NCI-H1092 treated with DMSO at 0.1 percent for 48 hours (cell line): ENCODE measurements at regions not wholly inside any gene's neighbourhood (a gene's known extent, or its start where the extent isn't known, plus 50 kb on each side); places are given as distances from the start of the nearest gene placed in this dataset.

Experiments
- DNase-seq: peaks from one replicate; lab custom pipeline; 2025; lab: John Stamatoyannopoulos, UW

DNA sequence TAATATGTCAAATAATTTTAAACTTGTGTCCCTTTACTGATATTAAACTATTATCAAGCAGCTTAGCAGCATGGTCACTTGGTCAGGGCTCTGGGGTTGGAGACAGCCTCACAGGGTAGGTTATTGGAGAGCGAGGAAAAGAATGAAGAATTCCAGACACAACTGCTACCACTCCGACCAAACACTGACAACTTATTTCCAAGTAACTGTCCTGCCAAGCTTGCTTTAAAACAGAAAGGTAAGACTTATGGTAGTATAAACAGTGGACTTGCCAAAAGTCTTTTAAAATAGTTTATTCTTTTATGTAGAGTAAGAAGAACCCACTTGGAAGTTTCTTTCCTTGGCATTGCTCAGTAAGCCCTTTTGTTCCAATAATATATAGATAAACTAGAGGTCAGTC lies 364.1 kb downstream of the DEPDC1B start:
- no peak for DNase-seq

DNA sequence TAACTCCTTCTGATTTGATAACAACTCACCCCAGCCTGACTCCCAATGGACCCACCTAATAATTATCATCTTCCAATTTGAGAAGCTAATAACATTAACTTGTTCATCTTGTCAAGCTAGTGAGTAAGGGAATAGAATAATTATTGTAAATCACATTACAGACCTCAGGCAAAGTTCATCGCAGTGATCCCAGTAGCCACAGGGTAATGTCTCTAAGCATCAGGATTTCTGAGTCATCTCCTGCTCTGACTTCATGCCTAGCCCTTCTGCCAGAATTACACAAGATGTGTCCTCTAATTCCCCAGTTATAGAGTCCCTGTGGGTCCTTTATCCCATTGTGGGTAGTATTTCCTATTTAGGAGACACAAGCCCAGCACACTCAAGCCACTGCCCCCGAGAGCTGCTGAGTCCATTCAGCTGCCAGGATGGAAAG lies 365.7 kb downstream of the DEPDC1B start:
- no peak for DNase-seq

DNA sequence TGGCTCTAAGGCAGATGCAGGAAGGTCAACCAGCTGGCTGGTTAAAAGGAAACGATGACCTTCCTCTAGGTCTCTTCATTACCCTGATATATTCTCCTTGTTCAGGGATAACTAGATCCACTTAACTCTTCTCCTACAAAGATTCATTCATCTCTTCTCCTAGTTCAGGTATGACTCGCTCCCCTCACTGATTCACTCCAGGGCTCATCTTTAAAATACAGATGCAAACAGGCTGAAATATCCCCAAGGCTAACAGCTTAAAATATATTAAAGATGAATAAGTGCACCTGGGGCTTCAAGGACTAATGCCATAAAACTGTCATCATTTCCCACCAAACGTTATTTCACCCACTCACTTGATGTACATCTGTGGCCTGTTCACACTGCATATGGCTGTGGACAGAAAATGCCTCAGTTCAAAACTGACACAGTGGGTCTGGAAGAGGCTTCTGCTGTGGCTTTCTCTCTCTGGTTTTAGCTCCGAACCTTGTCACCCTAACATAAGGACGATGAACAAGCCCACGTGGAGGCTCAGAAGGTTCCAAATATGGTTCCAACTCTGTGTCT lies 366.9 kb downstream of the DEPDC1B start:
- DNase-seq = no peak

DNA sequence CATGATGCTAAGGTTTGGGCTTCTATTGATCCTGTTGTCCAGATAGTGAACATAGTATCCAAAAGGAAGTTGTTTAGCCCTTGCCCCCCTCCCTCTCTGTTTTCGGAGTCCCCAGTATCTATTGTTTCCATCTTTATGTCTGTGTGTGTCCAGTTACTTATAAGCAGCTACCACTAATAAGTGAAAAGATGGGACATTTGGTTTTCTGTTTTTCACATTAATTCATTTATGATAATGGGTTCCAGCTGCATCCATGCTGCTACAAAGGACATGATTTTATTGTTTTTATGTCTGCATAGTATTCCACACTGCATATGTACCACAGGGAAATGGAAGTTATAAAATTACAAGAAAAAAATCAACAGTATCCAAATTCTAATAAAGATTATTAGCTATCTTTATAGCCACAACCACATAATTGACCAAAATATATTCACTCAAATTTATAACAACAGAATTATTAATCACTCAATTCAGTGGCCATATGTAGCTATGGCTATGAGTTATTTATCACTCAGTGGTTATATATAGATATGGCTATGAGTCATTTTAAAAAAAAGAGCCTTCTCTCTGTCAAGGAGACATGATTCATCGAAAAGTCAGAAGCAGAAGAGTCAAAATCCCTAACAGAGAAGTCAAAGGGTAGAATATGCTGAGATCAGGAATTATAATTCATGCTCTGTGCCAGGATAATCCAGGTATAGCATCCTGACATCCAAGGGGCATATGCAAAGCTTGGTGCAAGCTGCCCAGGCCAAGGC lies 367.5 kb downstream of the DEPDC1B start:
- no peak for DNase-seq

DNA sequence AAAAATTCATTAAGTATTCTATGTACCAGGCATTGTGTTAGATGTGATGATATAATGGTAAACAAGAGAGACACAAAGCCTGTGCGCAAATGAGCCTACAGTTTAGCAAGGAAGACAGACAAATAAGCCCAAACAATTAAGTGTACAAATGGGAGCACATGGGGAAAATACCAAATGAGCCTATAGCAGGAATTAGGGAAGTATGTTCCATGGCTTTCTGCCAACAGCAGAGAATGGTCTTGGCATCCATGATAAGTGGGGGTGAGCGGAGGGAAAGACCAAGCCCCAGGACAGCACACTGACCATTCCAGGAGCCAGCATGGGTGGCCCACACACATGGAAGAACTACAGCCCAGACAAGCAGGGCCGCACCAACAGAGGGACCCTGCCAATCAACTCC lies 369.7 kb downstream of the DEPDC1B start:
- no peak for DNase-seq

DNA sequence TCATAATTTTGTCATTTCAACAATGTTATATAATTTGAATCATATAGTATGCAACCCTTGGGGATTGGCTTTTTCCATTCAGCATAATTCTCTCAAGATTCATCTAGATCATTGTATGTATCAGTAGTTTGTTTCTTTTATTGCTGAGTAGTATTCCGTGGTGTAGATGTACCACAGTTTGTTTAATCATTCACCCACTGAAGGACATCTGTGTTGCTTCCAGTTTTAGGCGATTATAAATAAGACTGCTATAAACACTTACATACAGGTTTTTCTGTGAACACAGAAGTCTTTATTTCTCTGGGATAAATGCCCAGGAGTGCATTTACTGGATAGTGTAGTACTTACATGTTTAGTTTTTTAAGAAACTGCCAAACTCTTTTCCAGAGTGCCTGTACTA lies 374.1 kb downstream of the DEPDC1B start:
- DNase-seq = no peak

DNA sequence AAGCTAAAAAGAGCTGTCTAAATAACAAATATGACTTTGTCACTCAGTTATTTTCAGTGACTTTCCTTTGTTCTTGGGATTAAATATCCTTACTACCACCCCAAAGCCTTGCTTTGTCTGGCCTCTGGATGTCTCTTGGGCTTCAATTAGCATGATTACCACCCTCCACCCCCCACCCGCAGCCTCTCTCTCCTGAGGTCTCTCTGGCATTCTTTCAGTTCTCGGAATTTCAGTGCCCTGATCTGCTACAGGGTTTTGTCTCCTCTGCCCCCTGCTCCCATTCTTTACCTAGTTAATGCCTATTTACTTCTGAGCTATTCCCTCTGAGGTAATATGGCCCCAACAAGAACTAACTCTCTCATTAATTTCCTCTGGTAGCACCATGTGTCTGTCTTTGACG lies 376.4 kb downstream of the DEPDC1B start:
- no peak for DNase-seq

DNA sequence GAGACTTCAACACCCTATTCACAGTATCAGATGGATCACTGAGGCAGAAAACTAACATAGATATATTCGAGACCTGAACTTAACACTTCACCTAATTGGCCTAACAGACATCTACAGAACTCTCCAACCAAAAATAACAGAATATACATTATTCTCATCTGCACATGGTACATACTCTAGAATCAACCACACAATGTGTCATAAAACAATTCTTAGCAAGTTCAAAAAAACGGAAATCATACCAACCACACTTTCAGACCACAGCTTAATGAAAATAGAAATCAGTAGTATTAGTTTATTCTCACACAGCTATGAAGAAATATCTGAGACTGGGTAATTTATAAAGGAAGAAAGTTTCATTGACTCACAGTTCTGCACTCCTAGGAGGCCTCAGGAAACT lies 387.9 kb downstream of the DEPDC1B start:
- DNase-seq = no peak

DNA sequence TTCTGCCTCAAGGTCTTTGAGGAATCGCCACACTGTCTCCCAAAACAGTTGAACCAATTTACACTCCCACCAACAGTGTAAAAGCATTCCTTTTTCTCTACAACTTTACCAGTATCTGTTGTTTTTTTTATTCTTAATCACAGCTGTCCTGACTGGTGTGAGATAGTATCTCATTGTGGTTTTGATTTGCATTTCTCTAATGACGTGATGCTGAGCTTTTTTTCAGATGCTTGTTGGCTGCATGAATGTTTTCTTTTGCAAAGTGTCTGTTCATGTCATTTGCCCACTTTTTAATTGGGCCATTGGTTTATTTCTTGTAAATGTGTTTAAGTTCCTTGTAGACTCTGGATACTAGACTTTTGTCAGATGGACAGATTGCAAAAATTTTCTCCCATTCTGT lies 400.0 kb downstream of the DEPDC1B start:
- no peak for DNase-seq

DNA sequence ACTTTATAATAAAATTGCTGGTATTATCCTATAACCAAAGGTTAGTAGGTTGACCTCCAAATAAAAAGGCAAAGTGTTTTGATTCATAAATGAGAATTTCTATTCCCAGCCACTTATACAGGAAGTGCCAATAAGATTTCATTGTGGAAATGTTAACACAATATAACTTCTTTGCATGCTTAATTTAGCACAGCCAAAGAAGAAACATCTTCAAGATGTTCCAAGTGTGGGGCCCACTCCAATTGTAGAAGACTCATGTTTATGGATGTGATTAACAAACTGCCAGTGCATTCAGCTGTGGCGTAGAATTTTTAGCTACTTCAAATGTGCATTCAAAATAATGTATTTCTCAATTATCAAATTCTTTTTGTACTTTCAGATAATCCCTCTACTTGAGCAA lies 402.3 kb downstream of the DEPDC1B start:
- no peak for DNase-seq

DNA sequence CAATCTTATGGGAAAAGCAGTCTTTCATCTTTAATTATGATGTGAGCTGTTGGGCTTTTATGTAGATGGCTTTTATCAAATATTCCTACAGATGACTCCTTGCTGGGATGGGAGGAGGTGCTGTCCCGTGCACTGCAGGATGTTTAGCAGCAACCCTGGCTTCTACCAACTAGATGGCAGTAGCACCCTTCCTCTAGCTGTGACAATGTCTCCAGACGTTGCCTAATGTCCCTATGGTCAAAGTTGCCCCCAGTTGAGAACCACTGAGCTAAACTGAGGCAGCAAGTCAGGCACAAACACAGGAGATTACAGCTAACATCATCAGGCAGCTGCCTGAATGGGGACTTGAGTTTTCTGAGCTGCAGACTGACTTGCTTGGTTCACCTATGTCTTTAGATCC lies 401.9 kb upstream of the PDE4D start:
- DNase-seq = no peak

DNA sequence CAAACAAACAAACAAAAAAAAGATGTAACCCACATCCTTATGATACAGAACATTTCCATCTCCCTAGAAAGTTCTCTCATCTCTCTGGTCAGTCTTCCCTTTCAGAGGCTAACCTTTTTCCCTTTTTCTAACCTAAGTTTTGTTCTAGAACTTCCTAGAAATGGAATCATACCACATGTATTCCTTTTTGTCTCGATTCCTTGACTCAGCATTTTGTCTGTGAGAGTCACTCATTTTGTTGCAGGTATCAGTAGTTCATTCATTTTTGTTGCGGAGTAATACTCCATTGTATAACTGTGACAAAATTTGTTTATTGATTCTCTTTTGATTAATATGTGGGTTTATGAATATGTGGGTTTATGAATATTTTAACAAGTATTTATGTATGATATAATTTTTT lies 400.0 kb upstream of the PDE4D start:
- no peak for DNase-seq

DNA sequence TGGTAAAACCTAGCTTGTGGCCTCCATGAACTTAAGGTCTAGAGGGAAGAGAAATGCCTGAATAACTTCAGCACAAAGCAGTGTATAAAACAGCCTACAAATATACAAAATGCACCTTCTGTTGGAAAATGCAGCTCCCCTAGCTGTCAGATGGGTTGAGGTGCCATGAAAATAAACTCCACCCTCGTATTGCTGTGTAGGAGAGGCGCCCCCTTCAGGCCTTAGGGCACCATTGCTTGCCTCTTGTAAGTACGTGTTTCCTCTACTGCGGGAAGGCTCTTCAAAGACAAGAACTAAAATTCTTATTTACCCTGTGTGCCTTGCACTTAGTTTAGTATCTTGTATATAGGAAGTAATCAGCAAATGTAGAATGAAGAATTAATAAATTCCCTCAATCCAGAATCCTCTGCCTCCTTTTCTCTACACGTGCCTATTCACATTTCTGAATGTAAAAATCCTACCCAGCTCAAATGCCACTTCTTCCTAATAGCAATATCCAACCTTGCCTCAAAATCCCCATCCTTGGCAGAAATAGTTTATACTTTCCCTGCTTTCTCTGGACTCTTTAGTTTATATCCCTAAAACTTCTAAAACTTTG lies 393.7 kb upstream of the PDE4D start:
- peak; percentile 32 for DNase-seq

DNA sequence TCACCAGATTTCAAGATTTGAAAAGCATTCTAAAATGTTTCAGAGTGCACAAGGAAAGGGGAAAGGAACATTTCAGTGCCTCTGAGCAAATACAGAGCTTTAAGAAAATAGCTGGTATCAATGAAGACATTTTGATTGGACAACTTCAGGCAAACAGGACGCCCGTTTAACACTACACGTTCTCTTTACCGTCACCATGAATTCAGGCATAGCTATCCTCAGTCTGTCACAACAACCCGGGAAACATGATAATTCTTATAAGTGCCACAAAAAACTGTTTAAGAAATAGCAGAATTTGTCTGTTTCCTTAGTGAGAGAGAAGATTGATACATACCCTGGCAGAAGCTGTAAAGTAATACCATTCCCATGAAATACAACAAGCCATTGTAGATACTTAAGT lies 392.4 kb upstream of the PDE4D start:
- DNase-seq = no peak

DNA sequence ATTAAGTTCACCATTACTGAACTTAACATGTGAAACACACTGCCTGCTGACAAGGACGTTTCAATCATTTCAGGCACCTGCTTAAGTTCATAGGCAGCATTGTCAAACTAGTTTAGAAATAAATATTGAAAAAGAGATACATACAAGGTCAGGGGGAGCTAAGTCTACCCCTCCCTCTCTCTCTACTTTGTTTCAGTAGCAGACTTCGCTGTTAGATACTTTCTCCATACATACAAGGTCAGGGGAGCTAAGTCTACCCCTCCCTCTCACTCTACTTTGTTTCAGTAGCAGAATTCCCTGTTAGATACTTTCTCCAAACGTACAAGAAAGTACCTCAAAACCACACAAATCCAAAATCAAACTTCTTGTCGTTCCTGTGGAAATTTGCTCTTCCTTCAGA lies 387.4 kb upstream of the PDE4D start:
- DNase-seq = no peak

DNA sequence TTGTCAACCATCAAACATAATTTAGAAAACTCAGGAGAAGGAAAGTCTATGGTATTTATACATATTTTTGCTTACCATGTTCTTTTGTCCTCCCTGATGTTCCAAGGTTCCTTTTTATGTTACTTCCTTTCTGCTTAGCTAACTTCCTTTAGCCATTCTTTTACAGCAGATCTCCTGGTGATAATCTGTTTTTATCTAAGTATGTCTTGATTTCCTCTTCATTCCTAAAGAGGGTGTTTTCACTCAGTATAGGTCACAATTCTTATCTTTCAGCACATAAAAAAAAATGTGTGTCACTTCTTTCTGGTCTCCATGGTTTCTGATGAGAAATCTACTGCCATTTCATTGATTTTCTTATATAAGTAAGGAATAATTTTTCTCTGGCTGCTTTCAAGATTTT lies 384.4 kb upstream of the PDE4D start:
- DNase-seq = no peak

DNA sequence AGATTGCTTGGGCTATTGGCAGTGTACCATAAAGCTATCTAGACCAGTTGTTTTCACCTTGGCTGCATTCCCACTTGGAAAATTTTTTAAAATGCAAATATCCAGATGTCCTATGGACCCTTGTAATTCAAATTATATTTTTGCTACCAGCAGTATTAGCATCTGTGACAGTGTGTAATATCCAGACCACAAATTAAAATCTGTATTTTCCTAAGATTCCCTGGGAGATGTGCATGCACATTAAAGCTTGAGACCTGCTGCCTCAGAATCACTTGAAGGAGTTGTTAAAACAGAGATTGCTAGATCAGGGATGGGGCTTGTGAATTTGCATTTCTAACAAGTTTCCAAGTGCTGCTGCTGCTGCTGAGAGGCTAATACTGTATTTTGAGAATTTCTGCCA lies 381.2 kb upstream of the PDE4D start:
- no peak for DNase-seq

DNA sequence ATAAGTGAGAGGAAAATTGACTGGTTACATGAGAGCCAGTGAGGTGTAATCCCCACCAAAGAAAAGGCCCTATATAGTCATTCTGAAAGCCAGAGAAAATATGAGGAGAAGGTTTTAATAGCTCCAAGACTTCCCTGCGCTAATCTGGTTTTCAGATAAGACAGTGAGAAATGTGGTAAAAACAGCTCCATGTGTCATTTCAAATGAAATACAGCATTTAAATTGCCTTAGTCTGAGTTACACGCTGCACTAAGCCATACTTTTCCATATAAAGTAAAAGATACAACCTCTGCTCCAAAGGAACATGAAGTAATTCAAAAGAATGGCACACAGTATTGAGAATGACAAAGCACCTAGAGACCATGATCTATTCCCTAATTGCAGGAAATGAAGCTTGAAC lies 378.0 kb upstream of the PDE4D start:
- DNase-seq = no peak

DNA sequence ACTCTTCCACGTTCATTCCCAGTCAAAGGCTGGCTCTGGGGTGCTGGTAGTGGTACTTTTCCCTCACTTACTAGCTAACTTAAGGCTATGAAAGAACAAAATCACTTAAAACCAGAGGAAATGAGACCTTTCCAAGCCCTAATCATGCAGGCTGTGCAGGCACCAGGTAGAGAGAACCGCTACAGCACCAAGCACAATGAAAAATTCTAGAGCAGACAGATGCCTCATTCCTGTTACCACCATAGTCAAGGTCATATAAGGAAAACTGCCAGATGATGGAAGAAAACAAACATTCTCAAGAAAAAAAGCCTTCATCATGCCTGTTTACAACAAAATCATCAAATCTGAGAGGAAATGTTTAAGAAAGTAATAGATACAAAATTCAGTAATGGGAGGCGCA lies 374.4 kb upstream of the PDE4D start:
- DNase-seq = no peak

DNA sequence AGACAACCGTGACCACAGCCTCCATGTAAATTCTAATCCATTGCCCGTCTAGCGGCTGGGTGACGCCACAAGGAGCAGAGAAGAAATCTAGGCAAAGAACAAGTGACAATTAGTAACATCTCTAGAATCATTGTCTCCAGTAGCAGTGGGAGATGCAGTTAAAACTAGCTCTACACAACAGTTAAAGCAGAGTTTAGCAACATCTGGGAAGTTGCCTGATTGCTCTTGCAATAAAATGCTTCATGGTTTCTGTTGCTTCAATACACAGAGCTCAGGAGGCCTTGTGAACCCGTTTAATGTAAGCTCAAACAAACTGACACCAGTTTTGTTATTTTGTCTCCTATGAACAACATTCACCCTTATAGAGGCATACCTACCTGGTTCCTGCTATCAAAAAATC lies 369.8 kb upstream of the PDE4D start:
- DNase-seq = no peak

DNA sequence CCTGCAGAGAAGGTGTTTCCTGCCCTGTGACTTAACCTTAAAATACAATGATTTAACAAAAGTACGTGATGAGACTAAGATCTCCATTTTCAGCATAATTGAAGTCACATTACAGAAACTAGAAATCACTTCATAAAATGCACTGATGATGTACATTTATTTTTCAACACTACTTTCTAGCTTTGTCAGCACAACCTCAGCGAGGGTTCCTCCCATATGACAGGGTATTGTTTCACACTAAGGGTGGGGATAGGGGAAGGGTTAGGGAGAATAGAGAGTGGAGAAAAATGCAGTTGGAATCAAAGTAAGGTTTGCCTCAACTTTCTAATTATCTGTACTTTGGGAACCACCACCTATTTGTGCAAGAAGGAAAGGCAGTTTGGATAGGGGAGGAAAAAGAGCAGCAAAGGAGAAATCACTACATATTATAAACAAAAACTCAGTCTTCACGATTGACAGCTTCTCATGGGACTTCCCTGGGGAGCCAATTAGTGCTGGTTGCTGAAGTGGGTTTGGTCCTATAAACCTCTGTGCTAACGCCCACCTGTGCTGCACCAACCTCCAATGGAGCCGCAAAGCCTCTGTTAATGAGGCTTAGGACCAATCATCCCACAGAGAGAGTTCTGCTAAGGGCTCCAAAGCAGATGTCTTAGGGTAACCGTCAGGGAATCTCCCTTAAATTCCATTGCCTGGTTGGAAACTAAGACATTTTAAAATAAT lies 369.2 kb upstream of the PDE4D start:
- no peak for DNase-seq

DNA sequence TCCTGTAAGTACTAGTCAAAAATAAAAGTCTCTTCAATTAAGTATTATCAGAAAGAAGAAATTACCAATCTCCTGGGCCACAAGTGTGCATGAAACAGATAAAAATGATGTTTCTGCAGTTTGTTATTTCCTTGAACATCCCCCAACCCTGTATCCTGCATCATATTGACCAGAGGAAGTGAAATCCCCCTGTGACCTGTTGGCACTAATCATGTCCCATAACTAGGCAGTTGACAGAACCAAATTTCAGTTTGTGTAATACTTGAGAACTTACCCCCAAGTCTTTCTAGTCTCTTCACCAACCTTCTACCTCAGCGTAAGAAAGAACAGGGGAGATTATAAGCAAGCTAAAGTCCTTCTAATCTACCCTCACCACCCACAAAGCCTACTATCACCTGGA lies 368.2 kb upstream of the PDE4D start:
- no peak for DNase-seq

DNA sequence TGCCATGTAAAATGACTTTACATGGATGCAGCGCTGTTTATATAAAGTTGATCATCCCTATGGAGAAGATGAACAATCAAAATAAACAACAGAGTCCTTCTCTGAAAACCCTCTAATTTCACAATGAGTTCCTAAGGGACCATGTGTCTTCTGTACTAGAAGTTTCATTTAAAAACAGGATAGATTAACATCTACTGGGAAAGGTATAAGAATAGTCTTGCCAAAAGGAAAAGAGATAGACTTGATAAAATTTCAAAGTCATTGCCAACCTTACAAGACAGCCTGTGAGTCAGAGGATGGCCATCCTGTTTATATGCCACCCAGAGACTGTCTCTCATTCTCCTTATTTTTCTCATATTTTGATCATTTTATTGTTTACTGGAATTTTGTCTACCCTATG lies 367.1 kb upstream of the PDE4D start:
- DNase-seq = no peak
